Muscle layer of duodenum (tissue), 2 donors: ENCODE measurements at regions not wholly inside any gene's neighbourhood (a gene's known extent, or its start where the extent isn't known, plus 50 kb on each side); places are given as distances from the start of the nearest gene placed in this dataset.

ENCODE experiments used
- H3K27ac ChIP-seq: one replicate; pipeline ENCODE4 v1.7.0; 2013; ENCODE audit warnings: mild to moderate bottlenecking, low read length
- H3K27me3 ChIP-seq: one replicate; pipeline ENCODE4 v1.7.0; 2013; ENCODE audit warnings: low read depth, mild to moderate bottlenecking, control low read depth, low read length
- H3K36me3 ChIP-seq, 2 donors: one replicate each; pipeline ENCODE4 v1.7.0; 2013; ENCODE audit warnings: low read length in 2 of 2, control low read depth in 1 of 2, mild to moderate bottlenecking in 1 of 2; ENCODE audit not compliant: insufficient read depth in 2 of 2, control insufficient read depth in 1 of 2
- H3K4me1 ChIP-seq, 2 donors: one replicate each; pipeline ENCODE4 v1.7.0; 2013; ENCODE audit warnings: low read length in 2 of 2, mild to moderate bottlenecking in 2 of 2, control low read depth in 1 of 2, moderate library complexity in 1 of 2; ENCODE audit not compliant: insufficient read depth in 2 of 2, control insufficient read depth in 1 of 2
- H3K4me3 ChIP-seq, 2 donors: one replicate each; pipeline ENCODE4 v1.7.0; 2013; ENCODE audit warnings: low read length in 2 of 2, low read depth in 1 of 2, mild to moderate bottlenecking in 1 of 2
- H3K9me3 ChIP-seq, 2 donors: one replicate each; pipeline ENCODE4 v1.7.0; 2013; ENCODE audit warnings: low read length in 2 of 2, control low read depth in 1 of 2, mild to moderate bottlenecking in 1 of 2; ENCODE audit not compliant: control insufficient read depth in 1 of 2
- donor health status: healthy.

DNA sequence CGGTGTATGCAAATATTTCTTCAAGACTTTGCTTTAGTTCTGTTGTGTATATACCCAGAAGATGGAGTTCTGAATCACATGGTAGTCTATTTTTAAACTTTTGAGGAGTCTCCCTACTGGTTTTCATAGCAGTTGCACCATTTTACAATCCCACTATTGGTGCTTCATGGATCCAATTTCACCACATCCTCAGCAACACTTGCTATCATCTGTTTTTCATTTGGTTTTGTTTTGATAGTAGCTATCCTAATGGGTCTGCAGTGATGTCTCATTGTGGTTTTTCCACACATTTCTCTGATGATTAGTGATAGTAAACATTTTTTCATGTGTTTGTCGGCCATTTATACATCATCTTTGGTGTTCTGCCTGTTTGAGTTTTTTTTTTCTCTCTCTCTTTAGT, 1339.3 kb downstream of the EFNA5 start:
- no peak overlapping the region for H3K4me3 ChIP-seq
- H3K36me3 ChIP-seq, result no peaks in the 10 kb centered on the region
- H3K27ac ChIP-seq, result no peak overlapping the region
- no peaks in the 10 kb centered on the region for H3K9me3 ChIP-seq
- H3K27me3 ChIP-seq, result no peaks in the 10 kb centered on the region
- no peaks in the 10 kb centered on the region for H3K4me1 ChIP-seq

DNA sequence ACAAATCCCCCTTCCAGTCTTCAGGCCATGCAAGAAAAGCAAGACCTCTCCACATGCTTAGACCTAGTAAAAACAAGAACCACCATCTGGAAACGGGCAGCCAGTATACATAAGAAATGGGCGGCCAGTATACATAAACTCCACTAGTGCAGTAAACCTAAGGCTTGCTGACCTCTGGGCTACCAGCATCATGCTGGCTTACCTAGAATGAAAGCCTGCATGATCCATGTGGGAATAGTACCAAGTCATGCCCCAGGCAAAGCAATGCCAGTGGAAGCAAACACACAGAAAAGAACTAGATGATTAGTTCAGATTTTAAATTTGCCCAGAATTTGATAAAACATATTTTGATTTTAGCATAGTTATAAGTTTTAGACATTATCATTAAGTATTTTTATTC, 1346.4 kb downstream of the EFNA5 start:
- H3K9me3 ChIP-seq, result no peaks in the 10 kb centered on the region
- H3K4me1 ChIP-seq, result no peaks in the 10 kb centered on the region

DNA sequence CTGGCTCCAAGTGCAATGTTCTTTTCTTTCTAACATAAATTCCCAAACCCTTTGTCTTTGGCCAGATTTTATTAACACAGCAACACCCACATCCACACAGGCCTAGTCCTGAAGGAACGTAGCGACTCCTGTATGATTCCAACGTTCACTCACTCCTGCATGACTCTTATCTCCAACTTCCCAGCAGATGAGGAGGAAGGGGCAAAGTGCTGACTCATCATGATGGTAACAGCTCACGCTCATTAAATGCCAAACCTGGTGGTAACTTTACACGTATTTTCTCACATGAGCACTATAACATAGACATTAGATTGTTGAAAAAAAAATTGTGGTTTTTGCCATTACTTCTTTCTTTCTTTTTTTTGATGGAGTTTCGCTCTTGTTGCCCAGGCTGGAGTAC, 1349.5 kb downstream of the EFNA5 start:
- Histone ChIP-seq H3K27ac (no peak overlapping the region), H3K9me3 (no peaks in the 10 kb centered on the region), H3K36me3 (no peaks in the 10 kb centered on the region), H3K4me1 (no peaks in the 10 kb centered on the region), H3K4me3 (no peak overlapping the region), H3K27me3 (no peaks in the 10 kb centered on the region)

More for the DNA sequence above, 1346.4 kb downstream of the EFNA5 start:
- Histone ChIP-seq H3K27me3 (no peaks in the 10 kb centered on the region), H3K36me3 (no peaks in the 10 kb centered on the region), H3K27ac (no peak overlapping the region), H3K4me3 (no peak overlapping the region)

DNA sequence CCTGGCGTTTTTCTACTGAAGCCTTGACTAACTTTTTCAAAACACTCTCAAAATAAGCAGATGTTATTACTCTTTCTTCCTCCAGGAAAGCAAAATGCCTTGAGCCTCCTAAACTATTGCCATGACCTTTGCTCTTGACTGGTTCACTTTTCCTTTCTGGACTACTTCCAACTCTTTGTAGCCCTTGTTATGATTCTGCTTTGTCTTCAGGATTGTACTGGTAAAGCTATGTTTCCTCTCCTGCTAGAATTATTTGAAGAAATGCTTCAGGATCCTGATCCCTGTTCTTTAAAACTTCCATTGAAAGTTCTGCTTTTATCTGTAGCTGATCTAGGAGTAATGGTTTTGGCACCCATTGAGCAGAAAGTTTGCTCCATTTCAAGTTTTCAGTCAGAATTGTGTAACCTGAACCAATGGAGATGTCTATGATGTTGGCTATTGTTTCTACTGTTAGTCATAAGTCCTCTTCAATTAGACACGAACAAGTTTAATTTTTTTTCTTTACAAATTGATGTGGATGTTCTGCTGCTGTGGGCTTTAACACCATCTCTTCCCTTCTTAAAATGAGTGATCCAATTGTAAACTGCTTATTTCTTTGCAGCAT, 1356.4 kb downstream of the EFNA5 start:
- Histone ChIP-seq H3K4me3 (no peak overlapping the region), H3K9me3 (no peaks in the 10 kb centered on the region), H3K36me3 (no peaks in the 10 kb centered on the region), H3K27ac (no peak overlapping the region), H3K27me3 (no peaks in the 10 kb centered on the region), H3K4me1 (no peaks in the 10 kb centered on the region)

DNA sequence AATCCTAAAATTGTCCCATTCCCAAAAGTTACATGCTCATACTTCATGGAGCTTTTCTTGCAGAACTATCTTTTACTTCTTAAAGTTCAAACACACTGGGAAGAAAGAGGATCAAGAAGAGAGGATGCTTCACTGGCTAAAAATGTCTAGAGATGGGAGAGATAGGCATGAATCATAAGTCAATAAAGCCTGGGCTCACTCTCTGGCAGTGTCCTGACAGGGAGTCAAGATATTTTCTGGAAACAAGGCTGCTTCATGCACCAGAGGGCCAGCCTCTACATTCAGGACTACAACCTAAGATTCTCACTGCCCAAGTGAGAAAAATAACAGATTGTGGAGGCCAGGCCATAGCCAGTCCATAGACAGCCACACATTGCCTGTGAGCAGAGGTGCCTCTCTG, 1358.4 kb downstream of the EFNA5 start:
- Histone ChIP-seq H3K27ac (no peak overlapping the region), H3K27me3 (no peaks in the 10 kb centered on the region), H3K36me3 (no peaks in the 10 kb centered on the region), H3K9me3 (no peaks in the 10 kb centered on the region), H3K4me1 (no peaks in the 10 kb centered on the region), H3K4me3 (no peak overlapping the region)

DNA sequence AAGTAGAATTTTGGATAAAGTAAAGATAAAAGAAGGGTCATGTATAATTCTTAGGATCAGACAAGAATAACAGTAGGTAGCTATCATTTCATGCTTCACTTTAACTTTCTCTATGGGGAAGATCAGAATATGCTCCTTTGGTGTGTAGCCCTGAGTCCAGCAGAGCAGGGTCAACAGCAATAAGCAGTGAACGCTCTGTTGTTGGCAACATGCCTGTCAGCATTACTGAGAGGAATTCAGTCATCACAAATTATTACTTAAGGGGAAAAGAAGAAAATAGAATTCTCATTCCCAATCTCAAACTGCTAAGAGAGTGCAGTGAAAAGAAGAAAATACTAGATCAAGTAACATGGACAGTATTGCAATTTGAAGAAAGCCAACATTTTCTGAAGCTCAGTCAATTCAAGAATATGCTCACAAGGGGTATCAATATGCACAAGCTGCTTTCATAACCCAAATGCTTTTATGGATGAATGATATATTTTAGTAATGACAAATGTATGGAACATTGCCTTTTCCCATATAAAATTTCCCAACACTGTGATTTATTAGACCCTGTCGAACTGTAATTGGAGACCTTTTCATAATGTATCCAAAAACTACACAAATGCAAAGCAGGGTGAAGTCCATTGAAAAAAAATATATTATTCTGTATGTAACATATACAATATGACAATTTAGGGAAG, 1359.4 kb downstream of the EFNA5 start:
- Histone ChIP-seq H3K4me3 (no peak overlapping the region), H3K36me3 (no peaks in the 10 kb centered on the region), H3K9me3 (no peaks in the 10 kb centered on the region), H3K27me3 (no peaks in the 10 kb centered on the region), H3K27ac (no peak overlapping the region), H3K4me1 (no peaks in the 10 kb centered on the region)

DNA sequence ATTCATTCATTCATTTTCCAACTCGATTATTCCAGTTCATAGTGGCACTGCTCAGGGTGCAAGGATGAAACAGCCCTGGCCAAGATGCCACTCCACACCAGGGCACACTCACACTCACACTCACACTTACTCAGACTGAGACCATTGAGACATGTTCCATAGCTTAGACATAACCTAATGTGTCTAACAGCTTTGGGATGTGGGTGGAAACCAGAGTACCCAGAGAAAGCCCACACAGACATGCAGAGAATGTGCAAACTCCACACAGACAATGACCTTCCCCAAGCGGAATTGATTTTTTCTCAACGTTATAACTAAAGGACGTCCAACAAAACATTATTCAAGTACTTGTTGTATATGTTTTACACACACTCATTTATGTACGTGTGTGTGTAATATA, 1363.5 kb downstream of the EFNA5 start:
- Histone ChIP-seq H3K4me1 (no peaks in the 10 kb centered on the region), H3K4me3 (no peak overlapping the region), H3K27ac (no peak overlapping the region), H3K27me3 (no peaks in the 10 kb centered on the region), H3K36me3 (no peaks in the 10 kb centered on the region), H3K9me3 (no peaks in the 10 kb centered on the region)

DNA sequence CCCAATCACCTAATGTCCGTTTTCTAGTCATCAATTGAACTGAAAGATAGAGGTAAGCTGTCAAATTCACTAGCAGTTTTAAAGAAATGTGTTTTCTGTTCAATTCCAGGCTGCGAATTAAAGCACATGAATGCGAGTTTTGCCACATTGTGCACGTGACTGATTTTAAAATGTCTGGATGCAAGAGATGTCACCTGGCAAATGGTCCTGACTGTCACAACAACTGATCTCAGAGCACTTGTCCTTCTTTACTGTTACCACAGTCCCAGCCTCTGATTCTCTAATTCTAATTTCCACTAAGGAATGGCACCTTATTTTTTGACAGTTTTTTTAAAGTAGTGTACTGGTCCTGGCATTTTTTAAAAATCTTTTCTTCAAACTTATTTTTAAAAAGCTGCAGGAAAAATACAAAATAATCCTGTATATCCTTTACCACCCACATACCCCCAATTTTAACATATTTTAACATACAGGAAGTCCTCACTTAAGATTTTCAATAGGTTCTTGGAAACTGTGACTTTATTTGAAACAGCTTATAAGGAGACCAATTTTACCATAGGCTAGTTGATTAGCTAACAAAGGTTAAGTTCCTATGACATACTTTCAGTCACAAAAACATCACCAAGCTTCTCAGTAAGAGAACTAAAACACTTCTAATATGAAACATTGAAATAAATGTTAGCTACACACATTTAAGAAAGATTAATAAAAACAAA, 1364.3 kb downstream of the EFNA5 start:
- H3K4me3 ChIP-seq, result no peak overlapping the region
- H3K27me3 ChIP-seq, result no peaks in the 10 kb centered on the region
- no peaks in the 10 kb centered on the region for H3K4me1 ChIP-seq
- H3K36me3 ChIP-seq, result no peaks in the 10 kb centered on the region
- no peaks in the 10 kb centered on the region for H3K9me3 ChIP-seq
- no peak overlapping the region for H3K27ac ChIP-seq

DNA sequence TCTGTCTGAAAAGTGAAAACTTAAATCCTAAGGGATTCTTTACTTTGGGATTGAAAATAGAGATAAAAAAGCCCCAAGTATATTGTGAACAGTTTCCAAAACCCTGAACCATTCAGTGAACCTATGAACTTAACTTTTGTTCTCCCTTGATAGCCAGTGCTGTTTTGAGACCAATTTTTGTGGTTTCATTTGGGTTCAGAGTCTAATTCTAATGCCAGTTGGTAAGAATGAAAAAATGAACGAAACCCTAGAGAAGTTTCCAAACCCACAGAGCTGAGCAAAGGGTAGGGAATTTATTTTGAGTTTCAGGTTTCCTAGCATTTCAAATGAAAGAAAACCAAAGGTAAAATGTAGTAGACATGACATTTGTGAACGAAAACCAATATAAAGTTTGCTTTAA, 1366.8 kb downstream of the EFNA5 start:
- Histone ChIP-seq H3K27me3 (no peaks in the 10 kb centered on the region), H3K4me3 (no peak overlapping the region), H3K9me3 (no peaks in the 10 kb centered on the region), H3K36me3 (no peaks in the 10 kb centered on the region), H3K27ac (no peak overlapping the region), H3K4me1 (no peaks in the 10 kb centered on the region)

DNA sequence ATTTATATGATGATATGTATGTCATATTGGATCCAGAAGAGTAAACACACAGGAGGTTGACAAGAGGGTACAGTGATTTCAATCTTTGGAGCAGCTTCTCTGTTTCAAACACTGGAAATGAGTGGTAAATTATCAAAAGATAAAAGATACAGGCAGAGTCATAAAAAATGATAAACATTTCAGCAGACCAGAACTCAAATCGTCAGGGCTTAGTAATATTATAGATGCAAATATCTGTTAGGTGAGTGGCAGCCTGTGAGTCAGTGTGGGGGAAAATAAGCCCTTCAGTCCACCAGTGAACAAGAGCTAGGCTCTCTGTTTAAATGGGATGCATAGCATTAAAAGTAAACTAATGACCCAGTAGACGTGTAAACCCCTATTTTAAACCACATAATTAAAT, 1378.1 kb downstream of the EFNA5 start:
- H3K27me3 ChIP-seq, result no peaks in the 10 kb centered on the region
- H3K27ac ChIP-seq, result no peak overlapping the region
- H3K4me3 ChIP-seq, result no peak overlapping the region
- no peaks in the 10 kb centered on the region for H3K9me3 ChIP-seq
- no peaks in the 10 kb centered on the region for H3K4me1 ChIP-seq
- H3K36me3 ChIP-seq, result no peaks in the 10 kb centered on the region

DNA sequence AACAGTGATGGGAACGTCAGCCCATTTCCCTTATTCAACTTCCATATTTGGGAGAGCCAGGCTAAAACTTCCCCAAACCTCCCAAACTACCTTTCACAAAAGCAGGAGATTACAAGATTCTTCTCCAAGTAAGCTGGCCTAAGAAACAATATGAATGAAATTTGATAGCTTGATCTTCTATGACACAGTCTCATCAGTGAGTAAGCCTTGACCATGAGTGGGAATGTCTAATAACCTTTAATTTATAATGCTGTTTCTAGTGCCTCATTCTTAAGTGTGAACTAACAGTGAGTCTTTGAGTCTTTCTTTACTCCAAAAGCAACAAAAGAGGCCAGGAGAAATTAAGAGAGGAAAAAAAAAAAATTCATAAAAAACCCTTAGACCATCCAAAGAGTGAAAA, 1379.9 kb downstream of the EFNA5 start:
- no peak overlapping the region for H3K4me3 ChIP-seq
- no peaks in the 10 kb centered on the region for H3K9me3 ChIP-seq
- H3K4me1 ChIP-seq, result no peaks in the 10 kb centered on the region
- no peak overlapping the region for H3K27ac ChIP-seq
- H3K27me3 ChIP-seq, result no peaks in the 10 kb centered on the region
- H3K36me3 ChIP-seq, result no peaks in the 10 kb centered on the region
